CD4-positive, alpha-beta T cell treated with Interleukin-4 for 1 hour (primary cell): ENCODE measurements at regions not wholly inside any gene's neighbourhood (a gene's known extent, or its start where the extent isn't known, plus 50 kb on each side); places are given as distances from the start of the nearest gene placed in this dataset.

Experiments
- DNase-seq, 2 donors: peaks; one replicate each; pipeline ENCODE4 v3.0.0-alpha.2; 2020 to 2022

DNA sequence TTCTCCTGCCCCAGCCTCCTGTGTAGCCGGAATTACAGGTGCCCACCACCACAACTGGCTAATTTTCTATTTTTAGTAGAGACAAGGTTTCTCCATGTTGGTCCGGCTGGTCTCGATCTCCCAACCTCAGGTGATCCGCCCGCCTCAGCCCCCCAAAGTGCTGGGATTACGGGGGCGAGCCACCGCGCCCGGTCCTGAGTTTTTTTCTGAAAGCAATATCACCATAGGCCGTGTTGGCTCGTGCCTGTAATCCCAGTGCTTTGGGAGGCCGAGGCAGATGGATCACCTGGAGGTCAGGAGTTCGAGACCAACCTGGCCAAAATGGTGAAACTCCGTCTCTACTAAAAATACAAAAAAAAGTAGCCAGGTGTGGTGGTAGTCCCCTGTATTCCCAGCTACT, 136.3 kb upstream of the TECRL start:
- DNase-seq, result no peak

- no peak for DNase-seq
Observed at GRCh38 chr4:64539234-64539849, 130.1 kb upstream of the TECRL start.

DNA sequence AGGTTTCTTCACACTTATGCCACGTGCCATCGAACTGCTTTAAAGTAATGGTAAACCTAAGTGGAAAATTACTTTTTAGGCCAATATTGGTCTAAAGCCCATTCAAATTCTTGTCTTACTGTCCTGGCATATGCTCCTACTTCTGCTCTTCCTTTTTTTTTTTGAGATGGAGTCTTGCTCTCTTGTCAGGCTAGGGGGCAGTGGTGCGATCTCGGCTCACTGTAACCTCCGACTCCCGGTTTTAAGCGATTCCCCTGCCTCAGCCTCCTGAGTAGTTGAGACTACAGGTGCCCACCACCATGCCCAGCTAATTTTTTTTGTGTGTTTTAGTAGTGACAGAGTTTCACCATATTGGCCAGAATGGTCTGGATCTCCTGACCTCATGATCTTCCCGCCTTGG, 129.0 kb upstream of the TECRL start:
- DNase-seq, result no peak

DNA sequence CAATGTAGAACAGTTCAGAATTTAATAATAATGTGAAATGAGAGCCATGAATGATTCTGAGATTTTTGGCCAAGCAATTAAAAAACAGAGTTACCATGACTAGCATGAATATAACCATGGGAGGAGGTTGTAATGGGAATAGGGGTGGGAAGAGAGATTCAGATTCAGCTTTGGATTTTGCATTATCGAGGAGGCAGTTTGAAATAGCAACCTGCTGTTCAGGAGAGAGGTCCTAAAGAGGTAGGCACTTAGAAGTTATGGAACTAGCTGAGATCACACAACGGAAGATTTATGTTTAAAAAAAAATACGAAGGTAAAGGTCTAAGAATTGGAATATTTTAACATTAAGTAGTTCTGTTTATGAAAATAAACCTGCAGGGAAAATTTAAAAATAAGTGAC, 124.4 kb upstream of the TECRL start:
- no peak for DNase-seq

- DNase-seq, result no peak
Observed at GRCh38 chr4:64533159-64533558, 123.9 kb upstream of the TECRL start.

DNA sequence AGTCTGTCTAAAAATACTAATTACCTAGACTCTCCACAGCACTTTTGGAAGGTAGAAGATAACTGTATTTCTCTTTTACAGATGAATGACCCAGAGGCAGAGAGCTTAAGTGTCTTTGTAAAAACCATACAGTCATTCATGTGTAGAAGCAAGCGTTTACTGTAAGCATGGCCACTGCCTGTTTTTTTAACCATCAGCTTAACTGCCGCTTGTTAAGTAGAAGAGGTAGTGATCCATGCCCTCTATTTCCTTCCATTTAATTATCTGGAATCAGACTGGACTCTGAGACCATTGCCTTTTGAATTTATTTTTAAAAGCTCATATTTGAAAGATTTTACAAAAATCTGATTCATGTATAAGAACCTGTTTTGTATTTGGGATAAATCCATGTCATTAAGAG, 111.2 kb upstream of the TECRL start:
- no peak for DNase-seq

GRCh38 chr4:64518600-64518999, 109.3 kb upstream of the TECRL start:
- no peak for DNase-seq

DNA sequence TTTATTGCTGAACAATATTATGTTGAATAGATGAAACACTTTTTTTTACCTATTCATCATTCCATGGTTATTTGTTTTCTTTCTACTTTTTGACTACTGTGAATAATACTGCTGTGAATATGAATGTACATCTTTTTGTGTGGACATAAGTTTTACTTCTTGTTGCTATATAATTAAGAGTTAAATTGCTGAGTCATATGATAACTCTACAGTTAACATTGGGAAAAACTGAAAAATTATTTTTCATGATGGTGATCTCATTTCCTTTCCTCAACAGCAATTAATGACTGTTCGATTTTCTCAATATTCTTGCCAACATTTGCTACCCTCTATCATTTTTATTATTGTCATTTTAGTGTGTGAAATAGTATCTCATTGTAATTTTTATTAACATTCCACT, 106.9 kb upstream of the TECRL start:
- DNase-seq, result no peak

DNA sequence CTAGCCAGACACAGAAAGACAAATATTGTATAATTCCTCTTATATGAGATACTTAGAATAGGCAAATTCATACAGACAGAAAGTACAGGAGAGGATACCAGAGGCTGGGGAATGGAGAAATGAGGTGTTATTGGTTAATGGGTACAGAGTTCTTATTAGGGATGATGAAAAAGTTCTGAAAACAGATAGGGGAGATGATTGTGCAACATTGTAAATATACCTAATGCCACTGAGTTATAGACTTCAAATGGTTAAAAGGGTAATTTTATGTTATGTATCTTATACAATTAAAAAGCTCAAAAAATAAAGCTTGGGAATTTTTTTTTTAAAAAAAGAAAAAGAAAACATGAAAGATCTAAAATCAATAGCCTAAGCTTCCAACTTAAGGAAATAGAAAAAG, 98.8 kb upstream of the TECRL start:
- no peak for DNase-seq

DNA sequence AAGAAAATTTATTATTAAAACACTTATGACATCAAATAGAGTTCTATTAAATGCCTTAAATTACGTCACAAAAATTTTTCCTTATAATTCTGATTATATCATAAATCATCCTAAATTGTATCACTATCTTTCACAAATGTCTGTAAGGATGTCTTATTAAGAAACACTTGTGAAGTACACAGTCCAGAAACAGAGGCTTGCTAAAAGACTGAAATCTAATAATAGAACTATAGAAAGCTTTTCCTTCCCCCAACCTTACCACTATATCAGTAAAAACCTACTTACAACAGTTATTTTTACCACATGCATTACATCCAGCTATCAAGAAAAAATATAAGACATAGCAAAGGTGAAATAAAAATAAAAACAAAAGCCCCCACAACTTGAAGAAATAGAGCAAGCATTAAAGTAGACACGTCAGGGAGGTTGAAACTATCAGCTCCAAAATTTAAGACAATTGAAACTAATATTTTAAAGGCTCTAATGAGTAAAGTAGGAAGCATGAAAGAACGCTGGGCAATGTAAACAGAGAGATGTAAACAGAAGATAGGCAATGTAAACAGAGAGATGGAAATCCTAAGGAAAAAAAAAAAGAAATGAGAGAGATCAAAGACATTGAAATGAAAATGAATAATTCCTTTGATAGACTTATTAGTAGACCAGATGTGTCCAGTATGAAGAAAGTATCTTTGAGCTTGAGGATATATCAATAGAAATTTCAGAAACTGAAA, 94.9 kb upstream of the TECRL start:
- no peak for DNase-seq

DNA sequence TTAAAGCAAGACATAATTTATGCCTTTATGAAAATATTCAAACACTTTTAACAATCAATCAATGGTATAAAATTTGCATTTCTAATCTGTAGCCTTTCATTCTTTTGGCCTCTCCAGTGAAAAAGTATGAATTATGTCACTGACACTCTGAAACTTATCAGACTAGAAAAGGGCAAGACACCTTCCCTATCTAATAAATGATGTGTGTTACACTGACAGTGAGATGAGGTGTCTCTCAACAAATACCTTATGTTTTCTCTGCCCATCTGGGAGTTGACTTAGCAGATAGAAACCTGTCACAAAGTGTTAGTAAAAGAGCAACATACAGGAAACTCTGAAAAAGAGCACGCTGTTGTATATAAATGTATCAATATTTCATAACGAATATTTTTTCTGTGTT, 94.2 kb upstream of the TECRL start:
- no peak for DNase-seq

DNA sequence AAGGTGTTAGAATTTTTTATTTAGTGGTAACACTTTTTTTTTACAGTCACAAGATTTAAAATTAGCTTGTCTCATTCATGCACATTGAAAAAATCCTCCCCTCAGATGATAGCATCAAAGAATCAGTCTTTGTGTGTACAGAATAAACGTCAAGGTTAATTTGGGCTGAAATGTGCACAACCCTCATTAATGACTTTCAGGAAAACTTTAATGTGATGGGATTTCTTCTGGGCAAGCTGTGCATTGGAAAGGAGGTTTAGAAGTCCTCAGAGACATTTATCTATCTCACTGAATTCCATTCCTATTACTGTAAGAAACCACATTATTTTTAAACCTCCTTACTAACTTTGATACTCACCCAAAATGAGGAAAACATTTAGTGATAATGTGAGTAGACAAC, 88.2 kb upstream of the TECRL start:
- DNase-seq, result no peak

DNA sequence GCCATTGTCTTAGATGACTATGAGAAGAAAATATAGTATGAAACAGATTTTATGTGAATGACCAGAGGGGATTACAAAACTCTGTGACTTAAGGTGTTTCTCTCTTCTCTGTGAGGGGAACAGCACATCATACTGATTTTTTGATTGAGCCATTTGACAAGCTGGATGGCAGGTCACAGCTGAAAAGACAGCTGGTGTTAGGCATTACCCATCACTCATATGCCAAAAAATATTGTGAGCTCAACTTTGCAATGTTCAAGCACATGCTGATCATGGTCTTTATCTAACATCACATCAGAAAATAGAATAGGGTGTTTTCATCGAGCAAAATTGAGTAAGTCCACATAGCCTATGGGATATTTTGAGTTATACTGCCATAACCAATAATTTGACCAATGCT, 86.7 kb upstream of the TECRL start:
- no peak for DNase-seq

DNA sequence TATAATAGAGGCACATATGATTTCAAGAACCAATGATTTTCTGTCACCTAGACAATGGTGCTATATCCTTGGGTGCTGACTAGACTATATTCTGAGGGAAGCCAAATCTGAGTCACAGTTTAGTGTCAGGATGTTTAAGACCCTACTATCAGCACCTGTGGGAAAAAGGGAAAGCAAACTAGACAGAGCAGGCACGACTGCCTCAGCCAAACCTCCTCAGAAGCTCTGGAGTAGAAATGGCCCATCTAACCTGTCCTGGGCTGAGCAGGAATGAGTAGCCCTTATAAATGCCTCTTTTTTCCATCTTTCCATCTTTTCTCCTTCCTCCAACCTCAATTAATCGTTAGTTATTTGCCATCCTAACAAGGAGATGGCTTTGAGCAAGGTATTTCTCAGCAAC, 80.4 kb upstream of the TECRL start:
- DNase-seq, result no peak

- DNase-seq, result no peak
Observed at GRCh38 chr4:64479338-64479737, 70.1 kb upstream of the TECRL start.

GRCh38 chr4:64477127-64477526, 67.9 kb upstream of the TECRL start:
- no peak for DNase-seq

- DNase-seq, result no peak
Observed at GRCh38 chr4:64465263-64465662, 56.0 kb upstream of the TECRL start.

- DNase-seq, result no peak
Observed at GRCh38 chr4:64464581-64464980, 55.3 kb upstream of the TECRL start.
